ENCODE measurements at regions not wholly inside any gene's neighbourhood (a gene's known extent, or its start where the extent isn't known, plus 50 kb on each side); places are given as distances from the start of the nearest gene placed in this dataset.

DNA sequence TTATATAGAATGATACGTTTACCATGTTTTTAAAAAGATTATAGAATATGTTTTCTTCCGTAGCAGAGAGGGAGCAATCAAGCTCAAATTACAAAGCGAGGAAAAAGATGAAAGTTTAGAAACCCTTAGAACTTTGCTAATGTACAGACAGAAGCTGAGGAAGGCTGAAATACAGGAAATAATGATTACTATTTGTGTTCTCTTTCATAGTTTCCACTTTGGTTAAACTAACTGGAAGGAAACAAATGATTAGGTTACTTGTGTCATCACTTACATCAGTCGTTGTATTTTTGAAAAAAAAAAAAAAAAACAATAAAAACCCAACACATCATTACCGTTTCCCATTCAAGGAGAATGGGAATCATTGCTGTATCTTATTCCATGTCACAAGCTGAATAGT, 337.8 kb upstream of the CBLB start:
- 100% methylated on average over 2 of the region's 5 CpGs; no CpG with 5 or more reads in 1 of the 2 experiments for WGBS, 2 experiments (ENCODE audit: insufficient coverage in 2 of 2)
- no peak overlapping the region for H3K27ac ChIP-seq (ENCODE audit: low read depth, low read length, severe bottlenecking)
- H3K4me3 ChIP-seq (ENCODE audit: extremely low read depth, insufficient read depth, low read length, poor library complexity, severe bottlenecking): no peak overlapping the region
- no peaks in the 10 kb centered on the region for H3K9me3 ChIP-seq (ENCODE audit: control insufficient read depth, low read length)
- no peaks in the 10 kb centered on the region for H3K36me3 ChIP-seq (ENCODE audit: control insufficient read depth, insufficient read depth, low read length)
- no peaks in the 10 kb centered on the region for H3K4me1 ChIP-seq (ENCODE audit: control insufficient read depth, insufficient read depth, low read length, poor library complexity, severe bottlenecking)

DNA sequence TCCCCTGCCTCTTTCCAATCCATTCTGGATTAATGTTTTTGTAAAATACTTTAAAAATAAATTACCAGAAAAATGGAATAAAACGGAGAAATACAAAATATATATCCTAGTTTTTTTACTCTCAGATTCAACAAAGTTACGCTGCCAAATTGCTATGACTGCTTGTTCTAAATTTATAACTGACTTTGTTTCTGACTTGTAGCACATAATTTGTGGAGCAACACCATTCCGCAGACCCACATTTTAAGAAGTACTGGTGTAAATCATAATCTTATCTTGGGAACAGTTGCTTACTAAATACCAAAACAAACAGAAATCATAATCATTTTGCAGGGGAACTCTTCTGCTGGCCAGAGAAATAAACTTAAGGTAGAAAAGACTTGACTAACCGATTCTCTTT, 339.4 kb upstream of the CBLB start:
- WGBS, 2 experiments (ENCODE audit: insufficient coverage in 2 of 2): no CpG with 5 or more reads among the region's 4 CpGs
- no peaks in the 10 kb centered on the region for H3K9me3 ChIP-seq (ENCODE audit: control insufficient read depth, low read length)
- H3K4me3 ChIP-seq (ENCODE audit: extremely low read depth, insufficient read depth, low read length, poor library complexity, severe bottlenecking): no peak overlapping the region
- no peaks in the 10 kb centered on the region for H3K4me1 ChIP-seq (ENCODE audit: control insufficient read depth, insufficient read depth, low read length, poor library complexity, severe bottlenecking)
- H3K27ac ChIP-seq (ENCODE audit: low read depth, low read length, severe bottlenecking): no peak overlapping the region
- H3K36me3 ChIP-seq (ENCODE audit: control insufficient read depth, insufficient read depth, low read length): no peaks in the 10 kb centered on the region

DNA sequence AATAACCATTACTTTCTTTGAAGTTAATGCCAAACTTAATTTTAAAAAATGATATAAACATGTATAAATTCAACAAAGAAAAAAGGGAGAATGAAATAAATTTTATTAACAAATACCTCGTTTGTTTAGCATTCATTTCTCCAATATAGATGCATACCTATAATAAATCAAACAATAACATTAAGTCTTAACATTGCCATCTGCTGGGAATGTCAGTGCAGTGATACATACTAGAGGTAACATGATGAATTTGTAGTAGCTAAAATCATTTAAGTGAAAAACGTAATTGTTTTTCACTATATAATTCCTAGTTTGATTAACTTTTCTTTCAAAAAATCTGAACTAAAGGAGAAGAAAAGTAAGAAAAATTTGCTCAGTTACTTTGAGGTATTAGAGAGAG, 340.2 kb upstream of the CBLB start:
- Histone ChIP-seq H3K27ac (ENCODE audit: low read depth, low read length, severe bottlenecking) (no peak overlapping the region), H3K9me3 (ENCODE audit: control insufficient read depth, low read length) (no peaks in the 10 kb centered on the region), H3K4me3 (ENCODE audit: extremely low read depth, insufficient read depth, low read length, poor library complexity, severe bottlenecking) (no peak overlapping the region), H3K36me3 (ENCODE audit: control insufficient read depth, insufficient read depth, low read length) (no peaks in the 10 kb centered on the region), H3K4me1 (ENCODE audit: control insufficient read depth, insufficient read depth, low read length, poor library complexity, severe bottlenecking) (no peaks in the 10 kb centered on the region)
- no CpG with 5 or more reads among the region's 2 CpGs for WGBS, 2 experiments (ENCODE audit: insufficient coverage in 2 of 2)

DNA sequence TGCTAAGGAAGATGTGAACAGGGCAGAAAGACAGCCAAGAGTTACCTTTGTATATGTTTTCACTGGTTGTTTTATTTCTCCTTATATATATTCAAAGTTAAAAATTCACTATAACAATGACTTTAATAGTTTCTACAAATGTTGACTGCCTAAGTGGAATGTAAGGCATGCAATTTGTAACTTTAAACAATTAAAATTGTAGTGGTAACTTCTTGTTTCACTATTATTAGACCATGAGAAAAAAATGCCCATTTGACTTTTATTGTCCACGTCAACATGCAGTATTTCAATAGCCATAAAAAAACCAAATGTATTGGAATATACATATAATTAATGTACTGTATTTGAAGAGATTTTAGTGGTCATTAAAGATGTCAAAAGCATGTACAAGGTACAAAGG, 340.7 kb upstream of the CBLB start:
- Histone ChIP-seq H3K27ac (ENCODE audit: low read depth, low read length, severe bottlenecking) (no peak overlapping the region), H3K4me1 (ENCODE audit: control insufficient read depth, insufficient read depth, low read length, poor library complexity, severe bottlenecking) (no peaks in the 10 kb centered on the region), H3K36me3 (ENCODE audit: control insufficient read depth, insufficient read depth, low read length) (no peaks in the 10 kb centered on the region), H3K9me3 (ENCODE audit: control insufficient read depth, low read length) (no peaks in the 10 kb centered on the region), H3K4me3 (ENCODE audit: extremely low read depth, insufficient read depth, low read length, poor library complexity, severe bottlenecking) (no peak overlapping the region)
- no CpG with 5 or more reads among the region's 1 CpG for WGBS, 2 experiments (ENCODE audit: insufficient coverage in 2 of 2)

DNA sequence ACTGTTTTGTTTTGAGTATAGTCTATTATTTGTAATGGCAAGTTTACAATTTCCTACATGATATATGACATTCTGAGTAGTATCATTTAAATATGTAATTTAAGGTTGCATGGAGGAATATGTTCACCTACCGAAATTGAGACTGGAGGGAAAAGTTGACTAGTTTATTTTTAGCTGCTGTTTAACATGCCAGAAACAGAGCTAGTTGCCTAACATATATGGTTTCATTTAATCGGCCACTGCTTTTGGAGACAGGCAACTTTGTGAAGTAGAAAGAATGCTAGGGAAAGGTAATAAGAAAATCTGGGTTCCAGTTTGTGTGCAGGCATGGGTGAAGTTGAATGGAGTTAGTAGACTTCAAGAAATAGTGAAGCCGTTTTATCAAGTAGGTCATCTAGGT, 342.1 kb upstream of the CBLB start:
- H3K9me3 ChIP-seq (ENCODE audit: control insufficient read depth, low read length): no peaks in the 10 kb centered on the region
- H3K27ac ChIP-seq (ENCODE audit: low read depth, low read length, severe bottlenecking): no peak overlapping the region
- no peak overlapping the region for H3K4me3 ChIP-seq (ENCODE audit: extremely low read depth, insufficient read depth, low read length, poor library complexity, severe bottlenecking)
- 87 to 100% methylated on average over 1 to 3 of the region's 3 CpGs for WGBS, 2 experiments (ENCODE audit: insufficient coverage in 2 of 2)
- H3K4me1 ChIP-seq (ENCODE audit: control insufficient read depth, insufficient read depth, low read length, poor library complexity, severe bottlenecking): no peaks in the 10 kb centered on the region
- H3K36me3 ChIP-seq (ENCODE audit: control insufficient read depth, insufficient read depth, low read length): no peaks in the 10 kb centered on the region

DNA sequence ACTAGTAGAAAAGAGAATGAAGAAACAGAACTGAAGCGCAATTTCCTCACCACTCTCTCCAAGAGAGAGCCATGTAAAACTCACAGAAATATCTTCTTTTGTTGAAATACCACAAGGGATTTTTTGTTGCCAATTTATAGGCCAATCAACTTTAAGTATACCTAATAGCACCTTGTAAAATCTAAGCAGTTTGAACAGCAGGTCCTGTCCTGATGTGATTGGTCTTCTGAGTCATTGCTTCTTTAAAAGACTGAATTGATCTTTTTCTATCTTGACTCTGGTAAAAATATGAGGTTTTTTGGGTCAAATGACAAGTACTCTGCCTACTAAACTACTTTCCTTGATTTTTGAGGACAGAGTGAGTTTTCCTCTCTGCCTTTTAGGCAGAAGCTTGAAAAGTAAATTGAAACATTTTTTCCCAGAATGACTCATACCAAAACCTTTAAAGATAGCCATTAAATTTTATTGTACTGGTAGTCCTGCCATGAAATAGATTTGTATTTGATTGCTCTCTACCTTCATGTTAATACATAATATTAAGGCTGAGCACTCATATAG, 343.9 kb upstream of the CBLB start:
- H3K4me3 ChIP-seq (ENCODE audit: extremely low read depth, insufficient read depth, low read length, poor library complexity, severe bottlenecking): no peak overlapping the region
- H3K36me3 ChIP-seq (ENCODE audit: control insufficient read depth, insufficient read depth, low read length): no peaks in the 10 kb centered on the region
- 100% methylated on average over 1 of the region's 1 CpG; no CpG with 5 or more reads in 1 of the 2 experiments for WGBS, 2 experiments (ENCODE audit: insufficient coverage in 2 of 2)
- no peak overlapping the region for H3K27ac ChIP-seq (ENCODE audit: low read depth, low read length, severe bottlenecking)
- no peaks in the 10 kb centered on the region for H3K4me1 ChIP-seq (ENCODE audit: control insufficient read depth, insufficient read depth, low read length, poor library complexity, severe bottlenecking)
- no peaks in the 10 kb centered on the region for H3K9me3 ChIP-seq (ENCODE audit: control insufficient read depth, low read length)

DNA sequence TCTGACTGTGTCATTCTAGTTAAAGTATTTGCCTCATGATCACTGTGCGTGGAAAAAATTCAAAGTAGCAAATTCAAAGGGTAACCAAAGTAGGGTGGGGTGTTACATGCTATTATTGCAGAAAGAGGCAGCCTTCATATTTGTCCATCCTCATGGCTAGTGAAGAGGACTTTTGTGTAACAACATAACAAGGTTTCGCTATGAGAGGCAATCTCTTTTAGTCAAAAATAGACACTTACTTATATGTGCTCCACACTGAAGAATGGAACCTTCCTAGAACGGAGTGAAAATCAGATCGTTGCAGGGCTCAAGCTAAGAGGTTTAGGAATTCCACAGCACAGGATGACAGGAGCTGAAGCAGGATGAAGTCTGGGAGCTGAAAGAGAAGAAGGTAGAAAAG, 345.1 kb upstream of the CBLB start:
- WGBS, 2 experiments (ENCODE audit: insufficient coverage in 2 of 2): 90 to 100% methylated on average over 1 to 3 of the region's 4 CpGs

GRCh38 chr3:106214641-106215040, 345.8 kb upstream of the CBLB start:
- Histone ChIP-seq H3K36me3 (ENCODE audit: control insufficient read depth, insufficient read depth, low read length) (no peaks in the 10 kb centered on the region), H3K4me1 (ENCODE audit: control insufficient read depth, insufficient read depth, low read length, poor library complexity, severe bottlenecking) (no peaks in the 10 kb centered on the region), H3K9me3 (ENCODE audit: control insufficient read depth, low read length) (no peaks in the 10 kb centered on the region), H3K27ac (ENCODE audit: low read depth, low read length, severe bottlenecking) (no peak overlapping the region), H3K4me3 (ENCODE audit: extremely low read depth, insufficient read depth, low read length, poor library complexity, severe bottlenecking) (no peak overlapping the region)
- 83% methylated on average over 1 of the region's 4 CpGs; no CpG with 5 or more reads in 1 of the 2 experiments for WGBS, 2 experiments (ENCODE audit: insufficient coverage in 2 of 2)

More for the DNA sequence above, 345.1 kb upstream of the CBLB start:
- Histone ChIP-seq H3K4me1 (ENCODE audit: control insufficient read depth, insufficient read depth, low read length, poor library complexity, severe bottlenecking) (no peaks in the 10 kb centered on the region), H3K27ac (ENCODE audit: low read depth, low read length, severe bottlenecking) (no peak overlapping the region), H3K36me3 (ENCODE audit: control insufficient read depth, insufficient read depth, low read length) (no peaks in the 10 kb centered on the region), H3K4me3 (ENCODE audit: extremely low read depth, insufficient read depth, low read length, poor library complexity, severe bottlenecking) (no peak overlapping the region), H3K9me3 (ENCODE audit: control insufficient read depth, low read length) (no peaks in the 10 kb centered on the region)

DNA sequence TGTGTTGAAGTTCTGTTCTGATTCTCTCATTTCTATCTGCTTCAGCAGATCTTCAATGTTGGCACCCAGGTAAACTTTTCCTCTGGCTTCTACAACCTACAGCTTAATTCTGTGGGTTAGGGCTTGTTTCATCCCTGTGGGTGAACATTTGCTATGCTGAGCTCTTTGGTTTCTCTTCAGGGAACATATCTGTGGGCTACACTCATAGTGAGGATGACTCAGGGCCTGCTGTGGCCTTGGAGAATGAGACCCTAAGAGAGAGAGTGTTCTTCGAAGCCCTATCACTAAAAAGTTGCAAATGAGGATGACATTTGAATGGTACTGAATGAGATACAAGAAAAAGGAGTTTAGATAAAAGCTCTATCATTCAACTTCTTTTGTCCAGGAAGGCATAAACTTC, 346.2 kb upstream of the CBLB start:
- no CpG with 5 or more reads among the region's 1 CpG for WGBS, 2 experiments (ENCODE audit: insufficient coverage in 2 of 2)
- Histone ChIP-seq H3K36me3 (ENCODE audit: control insufficient read depth, insufficient read depth, low read length) (no peaks in the 10 kb centered on the region), H3K4me1 (ENCODE audit: control insufficient read depth, insufficient read depth, low read length, poor library complexity, severe bottlenecking) (no peaks in the 10 kb centered on the region)

GRCh38 chr3:106217745-106218144, 348.9 kb upstream of the CBLB start:
- H3K4me3 ChIP-seq (ENCODE audit: extremely low read depth, insufficient read depth, low read length, poor library complexity, severe bottlenecking): no peak overlapping the region
- H3K36me3 ChIP-seq (ENCODE audit: control insufficient read depth, insufficient read depth, low read length): no peaks in the 10 kb centered on the region
- no peak overlapping the region for H3K27ac ChIP-seq (ENCODE audit: low read depth, low read length, severe bottlenecking)
- H3K9me3 ChIP-seq (ENCODE audit: control insufficient read depth, low read length): no peaks in the 10 kb centered on the region
- 83% methylated on average over 1 of the region's 2 CpGs; no CpG with 5 or more reads in 1 of the 2 experiments for WGBS, 2 experiments (ENCODE audit: insufficient coverage in 2 of 2)
- H3K4me1 ChIP-seq (ENCODE audit: control insufficient read depth, insufficient read depth, low read length, poor library complexity, severe bottlenecking): no peaks in the 10 kb centered on the region

More for the DNA sequence above, 346.2 kb upstream of the CBLB start:
- H3K4me3 ChIP-seq (ENCODE audit: extremely low read depth, insufficient read depth, low read length, poor library complexity, severe bottlenecking): no peak overlapping the region
- no peak overlapping the region for H3K27ac ChIP-seq (ENCODE audit: low read depth, low read length, severe bottlenecking)
- no peaks in the 10 kb centered on the region for H3K9me3 ChIP-seq (ENCODE audit: control insufficient read depth, low read length)

DNA sequence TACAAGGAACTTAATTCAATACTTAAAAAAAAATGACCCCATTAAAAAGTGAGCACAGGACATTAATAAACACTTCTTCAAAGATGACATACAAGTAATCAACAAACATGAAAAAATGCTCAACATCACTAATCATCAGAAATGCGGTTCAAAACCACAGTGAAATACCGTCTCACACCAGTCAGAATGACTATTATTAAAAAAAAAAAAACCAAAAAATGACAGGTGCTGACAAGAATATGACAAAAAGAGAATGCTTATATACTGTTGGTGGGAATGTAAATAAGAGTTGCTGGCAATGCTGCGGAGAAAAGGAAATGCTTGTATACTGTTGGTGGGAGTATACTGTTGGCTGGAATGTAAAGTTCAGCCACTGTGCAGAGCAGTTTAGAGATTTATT, 358.3 kb upstream of the CBLB start:
- Histone ChIP-seq H3K36me3 (ENCODE audit: control insufficient read depth, insufficient read depth, low read length) (no peaks in the 10 kb centered on the region), H3K9me3 (ENCODE audit: control insufficient read depth, low read length) (no peaks in the 10 kb centered on the region), H3K27ac (ENCODE audit: low read depth, low read length, severe bottlenecking) (no peak overlapping the region), H3K4me3 (ENCODE audit: extremely low read depth, insufficient read depth, low read length, poor library complexity, severe bottlenecking) (no peak overlapping the region), H3K4me1 (ENCODE audit: control insufficient read depth, insufficient read depth, low read length, poor library complexity, severe bottlenecking) (no peaks in the 10 kb centered on the region)
- WGBS, 2 experiments (ENCODE audit: insufficient coverage in 2 of 2): 71 to 79% methylated on average over 1 to 2 of the region's 3 CpGs
